Pancreas (tissue), 10 donors: ENCODE measurements at regions not wholly inside any gene's neighbourhood (a gene's known extent, or its start where the extent isn't known, plus 50 kb on each side); places are given as distances from the start of the nearest gene placed in this dataset.

Experiments used
- ATAC-seq, 4 donors: fragments of 200-7000 bp; cut with Tn5 transposase; one replicate each; pipeline versions ENCODE4 v1.8.0 to v1.9.1; 2020; ENCODE audit warnings: mild to moderate bottlenecking in 4 of 4, moderate library complexity in 4 of 4
- DNase-seq, 6 donors: peaks; one replicate each; pipeline ENCODE4 v3.0.0-alpha.2; 2020
- FAIRE-seq: peaks from 2 replicates; lab custom pipeline; 2012; peaks lifted over from hg19 to GRCh38; lab: Jason Lieb, UNC
- H3K27ac ChIP-seq, 4 donors: fragments of 200-600 bp; sonication (generic); 1 replicate in 3 of 4; 2 replicates in 1 of 4; pipeline versions ENCODE4 v1.5.0 to v1.8.0; 2020
- H3K27me3 ChIP-seq, 4 donors: fragments of 200-600 bp; one replicate each; pipeline ENCODE4 v1.8.0; 2021
- H3K36me3 ChIP-seq, 3 donors: fragments of 200-600 bp; sonication (generic) in 1 of 3; one replicate each; pipeline versions ENCODE4 v1.5.0 to v1.8.0; 2020 to 2021
- H3K4me1 ChIP-seq, 3 donors: fragments of 200-600 bp; one replicate each; pipeline ENCODE4 v1.8.0; 2021
- H3K4me3 ChIP-seq, 4 donors: fragments of 200-600 bp; sonication (generic) in 2 of 4; one replicate each; pipeline versions ENCODE4 v1.5.0 to v1.8.0; 2020 to 2021
- H3K9me3 ChIP-seq, 4 donors: fragments of 200-600 bp; one replicate each; pipeline ENCODE4 v1.8.0; 2021
- CTCF ChIP-seq, 4 donors: fragments of 200-600 bp; sonication (generic) in 3 of 4; IDR thresholded peaks; one replicate each; pipeline versions ENCODE4 v1.5.0 to v1.8.0; 2021; ENCODE audit warnings: antibody characterized with exemption in 4 of 4
- WGBS, 2 donors: extraction: QIAGEN DNeasy Blood & Tissue Kit; methylation state at CpG; one replicate each; pipeline ENCODE4 v1.1.7; 2013; 5-methylcytosine and 5-hydroxymethylcytosine counted together
- intact Hi-C, 3 donors: fragments of 100-400 bp; cut with DNase I; formaldehyde crosslinking; loops; one replicate each; pipeline versions ENCODE4 v1.11.1 to v1.14.2; 2022
- donor health status: healthy with polysubstance abuse.
- donor health status: DM: no; HTN: no; CAD: no; lungs with moderate emphysema.
- donor health status: DM: no; HTN: no; CAD: no.
- donor health status: control.
- donor health status: control.
- donor health status: Bipolar disorder and iron deficiency.
- donor health status: DM: yes; HTN: yes; CAD: no.
- donor health status: DM: no; HTN: no; CAD: no.
- donor health status: DM: no; HTN: no; CAD: no.
- donor health status: DM: yes; HTN: yes; CAD: no.

- Histone ChIP-seq H3K4me3 (no peak overlapping the region), H3K36me3 (no peaks in the 10 kb centered on the region), H3K27me3 (no peaks in the 10 kb centered on the region), H3K9me3 (no peaks in the 10 kb centered on the region), H3K4me1 (no peaks in the 10 kb centered on the region), H3K27ac (no peak overlapping the region)
- DNase-seq (no peak), FAIRE-seq (no peak), ATAC-seq (no peak)
- intact Hi-C loops: no loop called here
- WGBS, 2 donors: 82 to 85% methylated on average over 18 of the region's 18 CpGs
- TF ChIP-seq CTCF (IDR thresholded peaks at IDR 0.05): no peak
Measured at GRCh38 chr1:4984841-4985240, 330.4 kb downstream of the AJAP1 start.

GRCh38 chr1:4980211-4980610 lies 325.8 kb downstream of the AJAP1 start:
- ATAC-seq (no peak), FAIRE-seq (no peak), DNase-seq (no peak)
- Histone ChIP-seq H3K9me3 (no peaks in the 10 kb centered on the region), H3K27ac (no peak overlapping the region), H3K4me1 (no peaks in the 10 kb centered on the region), H3K4me3 (no peak overlapping the region), H3K27me3 (no peaks in the 10 kb centered on the region), H3K36me3 (no peaks in the 10 kb centered on the region)
- 84 to 88% methylated on average over 6 of the region's 6 CpGs for WGBS, 2 donors
- no peak for TF ChIP-seq CTCF (IDR thresholded peaks at IDR 0.05)
- intact Hi-C loops: no loop called here

GRCh38 chr1:4978660-4979390 lies 324.4 kb downstream of the AJAP1 start:
- Histone ChIP-seq H3K4me3 (no peak overlapping the region), H3K4me1 (no peaks in the 10 kb centered on the region), H3K36me3 (no peaks in the 10 kb centered on the region), H3K27me3 (no peaks in the 10 kb centered on the region), H3K9me3 (no peaks in the 10 kb centered on the region), H3K27ac (no peak overlapping the region)
- DNase-seq (no peak), ATAC-seq (no peak), FAIRE-seq (no peak)
- TF ChIP-seq CTCF (IDR thresholded peaks at IDR 0.05): no peak
- 87% methylated on average over 19 of the region's 19 CpGs for WGBS, 2 donors
- intact Hi-C loops: no loop called here

- no peaks in the 10 kb centered on the region for H3K27me3 ChIP-seq
- no peak for TF ChIP-seq CTCF (IDR thresholded peaks at IDR 0.05)
- no peak overlapping the region for H3K27ac ChIP-seq
- WGBS, 2 donors: 25 to 28% methylated on average over 10 to 11 of the region's 11 CpGs
- intact Hi-C loops: no loop called here
- H3K4me3 ChIP-seq: no peak overlapping the region
- peak in 3 of 4 donors; percentile 65 to 88 (median 65) for ATAC-seq
- no peaks in the 10 kb centered on the region for H3K4me1 ChIP-seq
- no peak for FAIRE-seq
- DNase-seq: peak in 1 of 6 donors; percentile 57
- H3K36me3 ChIP-seq: no peaks in the 10 kb centered on the region
- no peaks in the 10 kb centered on the region for H3K9me3 ChIP-seq
Measured at GRCh38 chr1:4977701-4978100, 323.3 kb downstream of the AJAP1 start.

- 89% methylated on average over 15 of the region's 15 CpGs for WGBS, 2 donors
- no peaks in the 10 kb centered on the region for H3K9me3 ChIP-seq
- no peaks in the 10 kb centered on the region for H3K4me1 ChIP-seq
- no peak for TF ChIP-seq CTCF (IDR thresholded peaks at IDR 0.05)
- H3K27me3 ChIP-seq: no peaks in the 10 kb centered on the region
- H3K36me3 ChIP-seq: no peaks in the 10 kb centered on the region
- DNase-seq (no peak), ATAC-seq (no peak), FAIRE-seq (no peak)
- intact Hi-C loops: no loop called here
- no peak overlapping the region for H3K27ac ChIP-seq
- no peak overlapping the region for H3K4me3 ChIP-seq
Measured at GRCh38 chr1:4976859-4977440, 322.5 kb downstream of the AJAP1 start.
